ENCODE measurements at regions not wholly inside any gene's neighbourhood (a gene's known extent, or its start where the extent isn't known, plus 50 kb on each side); places are given as distances from the start of the nearest gene placed in this dataset.

GRCh38 chr5:97405941-97406340, 222.9 kb upstream of the RIOK2 start:
- H3K27ac ChIP-seq = no peak overlapping the region
- no peak for TF ChIP-seq CTCF (conservative IDR thresholded peaks at IDR 0.05)
- no peak for TF ChIP-seq ZFX (IDR thresholded peaks at IDR 0.05)

- H3K27ac ChIP-seq = no peak overlapping the region
Measured at GRCh38 chr5:97406946-97407676, 224.1 kb upstream of the RIOK2 start.

GRCh38 chr5:97408331-97408730, 225.3 kb upstream of the RIOK2 start:
- H3K27ac ChIP-seq = no peak overlapping the region
- no peak for TF ChIP-seq ZFX (IDR thresholded peaks at IDR 0.05)
- no peak for TF ChIP-seq CTCF (conservative IDR thresholded peaks at IDR 0.05)

More at GRCh38 chr5:97406946-97407676, 224.1 kb upstream of the RIOK2 start:
- TF ChIP-seq ZFX (IDR thresholded peaks at IDR 0.05) (no peak), CTCF (conservative IDR thresholded peaks at IDR 0.05) (no peak)

- no peak for TF ChIP-seq CTCF (conservative IDR thresholded peaks at IDR 0.05)
- no peak for TF ChIP-seq ZFX (IDR thresholded peaks at IDR 0.05)
- H3K27ac ChIP-seq = no peak overlapping the region
Measured at GRCh38 chr5:97412959-97413358, 229.9 kb upstream of the RIOK2 start.

GRCh38 chr5:97417986-97418385, 234.9 kb upstream of the RIOK2 start:
- TF ChIP-seq ZFX (IDR thresholded peaks at IDR 0.05) (no peak), CTCF (conservative IDR thresholded peaks at IDR 0.05) (no peak)
- no peak overlapping the region for H3K27ac ChIP-seq

- H3K27ac ChIP-seq = no peak overlapping the region
- TF ChIP-seq CTCF (conservative IDR thresholded peaks at IDR 0.05) = no peak
- TF ChIP-seq ZFX (IDR thresholded peaks at IDR 0.05) = no peak
Measured at GRCh38 chr5:97418462-97418861, 235.4 kb upstream of the RIOK2 start.

GRCh38 chr5:97420646-97421045, 237.6 kb upstream of the RIOK2 start:
- no peak for TF ChIP-seq CTCF (conservative IDR thresholded peaks at IDR 0.05)
- no peak for TF ChIP-seq ZFX (IDR thresholded peaks at IDR 0.05)
- no peak overlapping the region for H3K27ac ChIP-seq

Data from C4-2B (cell line).